ENCODE measurements at regions not wholly inside any gene's neighbourhood (a gene's known extent, or its start where the extent isn't known, plus 50 kb on each side); places are given as distances from the start of the nearest gene placed in this dataset.

- Histone ChIP-seq H3K27ac (replicated peaks) (no peak overlapping the region), H3K4me3 (replicated peaks; ENCODE audit: insufficient read depth, low read length) (no peak overlapping the region), H3K27me3 (ENCODE audit: insufficient read depth, poor library complexity, severe bottlenecking) (no peaks in the 10 kb centered on the region)
- TF ChIP-seq CTCF (IDR thresholded peaks at IDR 0.05; ENCODE audit: insufficient read depth, low read length) (no peak), SPI1 (IDR thresholded peaks at IDR 0.05; ENCODE audit: borderline replicate concordance, low read depth) (no peak), GABPA (IDR thresholded peaks at IDR 0.05; ENCODE audit: low read depth) (no peak), POLR2AphosphoS5 (IDR thresholded peaks at IDR 0.05; ENCODE audit: low read depth) (no peak)
- no peak for DNase-seq (ENCODE audit: low read depth in 1 of 2, low spot score in 1 of 2)
Measured at GRCh38 chr2:173678186-173678585, 287.0 kb downstream of the SP3 start.

GRCh38 chr2:173680574-173680973 lies 284.6 kb downstream of the SP3 start:
- Histone ChIP-seq H3K4me3 (replicated peaks; ENCODE audit: insufficient read depth, low read length) (no peak overlapping the region), H3K27me3 (ENCODE audit: insufficient read depth, poor library complexity, severe bottlenecking) (no peaks in the 10 kb centered on the region), H3K27ac (replicated peaks) (no peak overlapping the region)
- TF ChIP-seq POLR2AphosphoS5 (IDR thresholded peaks at IDR 0.05; ENCODE audit: low read depth) (no peak), GABPA (IDR thresholded peaks at IDR 0.05; ENCODE audit: low read depth) (no peak), REST (IDR thresholded peaks at IDR 0.05; ENCODE audit: insufficient replicate concordance, low read depth) (no peak), CTCF (IDR thresholded peaks at IDR 0.05; ENCODE audit: insufficient read depth, low read length) (no peak), SPI1 (IDR thresholded peaks at IDR 0.05; ENCODE audit: borderline replicate concordance, low read depth) (no peak)
- DNase-seq (ENCODE audit: low read depth in 1 of 2, low spot score in 1 of 2) = no peak

GRCh38 chr2:173681881-173682650 lies 283.1 kb downstream of the SP3 start:
- Histone ChIP-seq H3K4me3 (replicated peaks; ENCODE audit: insufficient read depth, low read length) (no peak overlapping the region), H3K27ac (replicated peaks) (no peak overlapping the region), H3K27me3 (ENCODE audit: insufficient read depth, poor library complexity, severe bottlenecking) (no peaks in the 10 kb centered on the region)
- DNase-seq (ENCODE audit: low read depth in 1 of 2, low spot score in 1 of 2) = no peak
- TF ChIP-seq SPI1 (IDR thresholded peaks at IDR 0.05; ENCODE audit: borderline replicate concordance, low read depth) = no peak
- no peak for TF ChIP-seq GABPA (IDR thresholded peaks at IDR 0.05; ENCODE audit: low read depth)
- TF ChIP-seq CTCF (IDR thresholded peaks at IDR 0.05; ENCODE audit: insufficient read depth, low read length) = no peak
- TF ChIP-seq REST (IDR thresholded peaks at IDR 0.05; ENCODE audit: insufficient replicate concordance, low read depth) = no peak
- no peak for TF ChIP-seq POLR2AphosphoS5 (IDR thresholded peaks at IDR 0.05; ENCODE audit: low read depth)
